NOMO-1 treated with dmso at 0.1 percent for 144 hours (cell line): ENCODE measurements at regions not wholly inside any gene's neighbourhood (a gene's known extent, or its start where the extent isn't known, plus 50 kb on each side); places are given as distances from the start of the nearest gene placed in this dataset.
"Not testable (repeated sequence)": the region's sequence is repeated elsewhere in the genome, so short reads cannot be mapped to it uniquely, and the experiment has no call there.

Experiments
- DNase-seq: peaks from one replicate; lab custom pipeline; 2025; ENCODE audit not compliant: unreplicated experiment; lab: John Stamatoyannopoulos, UW

DNA sequence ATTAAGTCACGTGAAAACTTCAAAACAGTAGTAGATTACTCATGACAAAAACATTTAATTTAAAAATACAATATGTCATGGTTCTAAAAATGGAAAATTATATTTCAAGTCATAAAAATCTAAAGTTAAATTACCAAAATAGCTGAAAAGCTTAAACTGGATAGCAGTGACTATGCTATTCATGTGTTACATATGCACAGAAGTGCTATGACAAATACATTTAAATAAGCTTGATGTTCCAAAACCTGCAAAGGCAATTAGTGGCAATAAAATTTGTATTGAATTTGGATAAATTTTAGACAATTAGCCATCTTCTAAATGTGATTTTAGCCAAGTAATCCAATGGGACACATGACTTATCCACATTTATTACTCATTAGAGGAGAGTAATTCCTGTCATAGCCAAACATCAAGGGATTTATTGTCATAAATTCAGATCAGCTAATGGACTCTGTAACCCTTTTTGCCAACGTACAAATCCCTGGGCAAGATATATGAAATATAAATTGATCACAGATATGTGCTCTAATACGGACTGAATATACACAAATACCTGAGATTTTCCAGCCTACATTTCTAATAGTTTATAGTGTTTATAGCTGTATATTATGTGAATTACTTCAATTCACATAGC is 419.4 kb downstream of the ISL1 start:
- DNase-seq = no peak

DNA sequence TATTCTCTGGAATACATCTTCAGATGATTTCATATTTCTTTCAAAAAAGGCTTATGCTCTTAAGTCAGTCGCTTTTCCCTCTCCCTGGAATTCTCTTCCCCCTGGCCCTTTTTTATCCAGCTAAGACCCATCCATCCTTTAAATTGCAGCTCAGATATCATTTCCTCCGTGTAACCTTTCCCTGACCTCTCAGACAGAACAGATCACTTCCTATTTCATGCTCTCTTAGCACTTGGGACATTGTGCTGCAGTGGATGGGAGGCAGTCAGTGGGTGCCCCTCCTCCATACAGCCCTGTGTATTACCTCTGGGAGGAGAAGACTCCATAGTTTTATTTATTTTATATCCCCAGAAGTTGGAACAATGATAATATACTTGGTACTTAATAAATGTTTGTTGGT is 423.4 kb downstream of the ISL1 start:
- no peak for DNase-seq

DNA sequence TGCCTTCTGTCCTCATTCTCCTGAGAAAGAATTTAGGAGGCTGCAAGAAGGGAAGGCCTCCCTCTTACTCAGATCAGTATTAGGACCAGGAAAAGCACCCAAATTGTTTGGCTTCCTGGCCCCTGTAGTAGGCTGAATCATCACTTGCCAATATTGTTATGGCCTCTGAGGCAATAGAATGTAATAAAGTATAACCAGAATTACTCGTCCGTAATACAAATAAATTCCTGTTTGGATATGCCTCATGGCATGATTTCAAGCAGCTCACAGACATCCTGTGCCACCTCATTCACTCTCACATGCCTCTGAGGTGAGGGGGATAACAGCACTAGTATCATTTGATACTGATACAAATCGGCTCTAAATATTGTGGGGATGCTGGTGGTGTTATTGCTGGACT is 427.3 kb downstream of the ISL1 start:
- no peak for DNase-seq

- no peak for DNase-seq
Measured at GRCh38 chr5:51811883-51812471, 428.7 kb downstream of the ISL1 start.

DNA sequence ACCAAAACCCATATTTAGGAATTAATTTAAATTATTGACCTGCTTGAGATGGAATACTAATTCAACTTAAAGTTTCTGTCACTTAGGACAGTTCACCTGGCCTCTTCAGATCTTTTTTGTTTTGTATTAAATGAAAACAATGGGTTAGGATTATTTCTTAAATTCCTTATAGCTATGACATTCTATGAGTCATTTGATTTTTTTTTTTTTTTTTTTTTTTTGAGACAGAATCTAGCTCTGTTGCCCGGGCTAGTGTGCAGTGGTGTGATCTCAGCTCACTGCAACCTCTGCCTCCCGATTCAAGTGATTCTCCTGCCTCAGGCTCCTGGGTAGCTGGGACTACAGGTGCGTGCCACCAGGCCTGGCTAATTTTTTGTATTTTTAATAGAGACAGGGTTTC is 431.6 kb downstream of the ISL1 start:
- not testable (repeated sequence) for DNase-seq

DNA sequence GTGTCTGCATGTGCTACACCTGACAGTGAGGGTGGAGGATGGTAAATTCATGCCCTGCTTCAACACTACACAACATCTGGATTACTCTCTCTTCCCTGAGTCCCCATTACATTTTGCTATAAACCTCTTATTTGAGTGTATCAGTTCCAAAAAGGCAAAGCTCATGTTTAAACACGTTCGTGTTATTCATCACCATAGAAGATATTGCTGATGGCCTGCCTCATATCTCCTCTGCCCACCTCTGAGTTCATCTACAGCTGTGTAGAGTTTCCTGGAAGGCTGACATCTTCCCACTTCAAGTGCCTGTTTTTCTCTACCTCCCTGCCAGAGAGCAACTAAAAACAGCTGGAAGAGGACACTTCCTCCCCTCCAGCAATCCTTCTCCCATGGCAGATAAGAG is 433.2 kb downstream of the ISL1 start:
- DNase-seq = no peak

GRCh38 chr5:51821697-51822096 is 438.4 kb downstream of the ISL1 start:
- DNase-seq = no peak

DNA sequence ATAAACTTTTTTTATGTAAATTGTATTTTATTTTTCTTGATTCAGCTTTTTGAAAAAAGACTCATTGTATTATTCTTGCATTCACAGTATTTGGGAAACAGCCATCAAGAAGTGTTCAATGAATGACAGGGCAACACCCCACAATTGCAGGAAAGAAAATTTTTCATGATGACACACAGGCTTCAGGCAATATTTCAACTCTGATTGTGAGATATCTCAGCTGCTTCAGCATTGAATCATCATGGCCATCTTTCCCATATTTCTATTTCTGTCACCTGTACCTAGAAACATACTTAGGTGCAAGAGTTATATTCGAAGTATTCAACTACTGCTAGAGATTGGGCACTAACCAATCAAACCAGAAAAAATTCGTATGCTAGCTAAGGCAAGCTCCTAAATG is 446.0 kb downstream of the ISL1 start:
- DNase-seq = no peak

DNA sequence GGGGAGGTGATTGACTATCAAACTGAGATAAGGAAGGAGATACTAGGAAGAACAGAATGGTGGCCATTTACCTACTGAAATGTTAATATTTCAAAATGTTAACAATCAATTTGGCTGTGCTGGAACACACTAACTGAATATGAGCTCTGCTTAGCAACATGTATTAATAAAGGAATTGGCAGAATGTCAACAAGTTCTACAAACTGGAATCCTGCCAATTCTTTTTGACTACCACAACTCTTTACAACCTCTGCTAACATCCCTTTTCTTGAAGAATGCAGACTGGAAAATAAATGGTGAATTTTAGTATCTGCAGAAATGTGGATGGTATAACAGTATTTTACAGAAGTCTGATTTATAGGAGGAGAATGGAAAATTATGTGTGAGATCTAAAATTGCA is 446.4 kb downstream of the ISL1 start:
- no peak for DNase-seq

DNA sequence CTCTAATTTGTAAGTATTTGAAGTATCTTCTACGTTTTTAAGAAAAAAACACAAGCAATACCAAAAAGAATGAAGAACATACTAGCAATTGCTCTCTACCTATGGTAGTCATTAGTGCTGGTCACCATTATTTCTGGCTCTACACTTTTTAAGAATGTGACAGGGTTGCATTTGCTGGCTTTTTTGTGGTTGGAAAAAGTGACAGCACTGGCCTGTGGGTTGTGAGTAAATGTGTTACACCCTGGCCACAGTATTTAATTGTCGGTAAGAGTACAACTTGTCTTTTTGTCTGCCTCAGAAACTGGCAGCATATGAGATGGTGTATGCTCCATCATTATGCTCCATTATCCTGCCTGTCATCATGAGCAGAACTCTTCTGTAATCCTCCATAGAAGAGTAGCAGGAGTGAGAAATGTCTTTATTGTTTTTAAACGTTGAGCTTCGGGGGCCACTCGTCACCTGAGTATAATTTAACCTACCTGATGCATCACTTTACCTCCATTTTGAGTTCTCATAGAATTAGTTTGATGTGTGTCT is 449.8 kb downstream of the ISL1 start:
- no peak for DNase-seq

DNA sequence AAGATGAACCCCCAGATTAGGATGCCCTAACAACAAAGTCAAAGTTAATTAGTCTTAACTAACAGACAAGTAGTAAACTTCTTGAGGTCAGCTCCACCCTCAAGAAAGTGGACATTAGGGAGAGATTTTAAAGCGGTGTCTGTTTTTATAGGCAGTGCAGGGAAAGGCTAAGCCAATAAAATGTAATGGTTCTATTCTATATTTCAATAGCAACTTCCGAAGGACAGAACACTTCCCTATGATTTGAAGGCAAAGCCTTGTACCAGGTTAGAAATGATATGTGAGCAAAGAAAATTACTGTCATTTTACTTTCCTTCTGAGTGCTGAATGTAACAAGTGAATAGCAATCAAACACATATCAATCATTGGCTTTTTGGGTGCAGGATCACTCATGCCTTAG is 455.2 kb downstream of the ISL1 start:
- DNase-seq = no peak

DNA sequence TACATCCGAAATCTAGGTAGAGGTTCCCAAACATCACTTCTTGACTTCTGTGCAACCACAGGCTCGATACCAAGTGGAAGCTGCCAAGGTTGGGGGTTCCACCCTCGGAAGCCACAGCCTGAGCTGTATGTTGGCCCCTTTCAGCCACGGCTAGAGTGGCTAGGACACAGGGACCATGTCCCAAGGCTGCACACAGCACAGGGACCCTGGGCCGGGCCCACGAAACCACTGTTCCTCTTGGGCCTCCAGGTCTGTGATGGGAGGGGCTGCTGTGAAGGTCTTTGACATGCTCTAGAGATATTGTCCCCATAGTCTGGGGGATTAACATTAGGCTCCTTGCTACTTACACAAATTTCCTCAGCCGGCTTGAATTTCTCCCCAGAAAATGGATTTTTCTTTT is 460.6 kb downstream of the ISL1 start:
- no peak for DNase-seq

GRCh38 chr5:51846015-51846414 is 462.8 kb downstream of the ISL1 start:
- no peak for DNase-seq

DNA sequence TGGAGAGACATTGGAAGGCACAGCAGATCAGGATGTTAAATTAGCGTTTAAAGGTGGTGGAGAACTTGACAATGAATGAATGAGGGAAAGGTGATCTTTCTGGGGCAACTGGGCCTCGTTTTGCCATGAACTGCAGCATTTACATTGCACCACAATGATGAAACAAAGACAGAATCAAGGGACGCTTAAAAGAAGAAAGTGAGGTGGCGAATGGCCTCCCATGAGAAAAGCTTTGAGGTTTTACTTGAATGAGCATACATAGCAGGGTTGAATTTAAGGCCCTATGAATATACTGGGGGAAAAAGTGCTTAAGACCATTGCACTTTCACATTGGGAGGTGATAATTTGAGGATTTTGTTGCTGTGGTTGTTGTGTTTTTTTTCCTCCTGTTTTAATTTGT is 476.4 kb downstream of the ISL1 start:
- DNase-seq = no peak

DNA sequence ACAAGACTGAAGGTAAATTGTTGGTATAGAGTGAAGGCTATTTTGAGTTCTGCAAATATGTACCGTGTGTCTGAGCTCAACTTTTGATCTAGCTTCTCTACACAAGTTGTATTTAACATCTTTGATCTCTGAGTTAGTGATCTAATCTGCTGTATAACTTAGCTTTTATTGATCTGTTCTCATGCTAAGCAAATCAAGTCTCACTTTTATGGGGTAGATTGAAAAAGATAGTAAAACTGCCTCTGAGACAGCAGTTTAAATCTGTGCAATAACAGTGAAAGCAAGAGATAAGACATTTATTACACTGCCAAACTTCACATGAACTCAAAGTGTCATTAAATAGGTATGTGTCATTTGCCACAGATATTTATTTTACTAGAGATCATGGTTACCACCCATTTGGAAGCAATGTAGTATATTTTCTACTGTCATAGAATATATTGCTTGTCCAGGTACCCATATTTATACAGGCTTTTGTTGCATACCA is 477.3 kb downstream of the ISL1 start:
- DNase-seq = no peak

GRCh38 chr5:51872144-51872543 is 488.9 kb downstream of the ISL1 start:
- no peak for DNase-seq

DNA sequence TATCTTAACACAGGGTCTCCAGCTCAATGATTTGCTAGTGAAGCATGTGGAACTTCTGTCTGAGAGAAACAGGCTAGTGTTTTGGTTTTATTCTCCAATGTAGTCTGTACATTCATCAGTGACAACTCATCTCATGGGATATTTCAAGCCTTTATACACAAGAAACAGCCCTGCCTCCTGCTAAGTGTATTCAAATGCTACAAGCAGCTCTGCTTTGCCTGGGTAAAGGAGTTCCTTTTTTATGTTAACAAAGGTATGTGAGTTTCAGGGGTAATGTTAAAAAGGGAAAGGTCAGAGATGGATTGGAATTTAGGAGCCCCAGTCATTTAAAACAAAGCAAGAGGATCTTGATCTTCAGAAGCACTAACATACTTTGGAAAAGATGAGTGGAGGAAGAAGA is 498.7 kb downstream of the ISL1 start:
- no peak for DNase-seq

DNA sequence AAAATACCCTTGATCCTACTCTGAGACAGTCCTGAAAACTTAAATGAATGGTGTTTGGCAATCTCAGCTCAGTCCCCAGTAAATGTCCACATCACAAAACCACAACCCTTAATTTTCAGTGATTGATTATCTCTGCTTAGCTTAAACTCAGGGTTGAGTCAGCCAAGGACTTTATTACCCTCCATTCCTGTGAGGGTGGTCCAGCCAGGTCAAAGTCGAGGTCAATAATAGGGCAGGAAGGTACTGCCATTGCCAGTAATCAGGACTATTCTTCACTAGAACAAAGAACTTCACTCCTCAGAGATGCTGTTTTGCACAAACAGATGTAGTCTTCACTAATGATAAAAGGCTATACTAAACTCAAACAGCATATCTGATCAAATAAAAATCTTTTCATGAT is 499.4 kb downstream of the ISL1 start:
- DNase-seq = no peak

DNA sequence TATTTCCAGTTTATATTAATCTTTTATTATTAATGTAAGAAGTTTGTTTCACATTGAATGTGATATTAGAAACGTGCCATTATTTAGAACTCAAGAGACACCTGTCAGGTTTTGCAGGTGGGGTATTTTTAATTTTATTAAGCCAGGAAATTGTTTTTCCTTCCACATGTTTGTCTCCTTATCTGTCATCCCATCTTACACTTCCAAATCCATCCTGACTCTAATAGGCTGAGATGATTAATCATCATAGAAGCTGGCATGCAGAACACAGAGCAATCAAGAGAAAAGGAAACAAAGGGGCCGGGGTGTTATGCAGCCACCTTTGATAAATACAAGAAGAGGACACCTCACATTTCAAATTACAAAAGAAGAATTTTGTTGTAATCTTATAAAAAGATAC is 506.5 kb downstream of the ISL1 start:
- DNase-seq = no peak

- no peak for DNase-seq
Measured at GRCh38 chr5:51890435-51891116, 507.3 kb downstream of the ISL1 start.

- DNase-seq = no peak
Measured at GRCh38 chr5:51892680-51893079, 509.4 kb downstream of the ISL1 start.

- DNase-seq = no peak
Measured at GRCh38 chr5:51895834-51896233, 512.6 kb downstream of the ISL1 start.
